Fibroblast of lung (primary cell): ENCODE measurements at regions not wholly inside any gene's neighbourhood (a gene's known extent, or its start where the extent isn't known, plus 50 kb on each side); places are given as distances from the start of the nearest gene placed in this dataset.

Experiments used
- DNase-seq, 2 donors: peaks; one replicate each; pipeline versions ENCODE4 v3.0.0 to v3.0.0-alpha.2; 2010; ENCODE audit warnings: low read depth in 2 of 2
- H2AFZ ChIP-seq: 2 replicates; pipeline ENCODE4 v1.5.1; 2012; ENCODE audit warnings: low read length, control low read depth, inconsistent platforms
- H3K27ac ChIP-seq: 2 replicates; pipeline ENCODE4 v1.5.1; 2011; ENCODE audit warnings: low read length, control low read depth; ENCODE audit not compliant: insufficient read depth
- H3K27me3 ChIP-seq: 2 replicates; pipeline ENCODE4 v1.5.1; 2011; ENCODE audit warnings: mild to moderate bottlenecking, low read length; ENCODE audit not compliant: control insufficient read depth, insufficient read depth
- H3K36me3 ChIP-seq: 2 replicates; pipeline ENCODE4 v1.5.1; 2011; ENCODE audit warnings: low read length; ENCODE audit not compliant: control insufficient read depth, insufficient read depth
- H3K4me1 ChIP-seq: 2 replicates; pipeline ENCODE4 v1.5.1; 2011; ENCODE audit warnings: low read length; ENCODE audit not compliant: control insufficient read depth, insufficient read depth; ENCODE audit errors: extremely low read depth
- H3K4me2 ChIP-seq: 2 replicates; pipeline ENCODE4 v1.5.1; 2011; ENCODE audit warnings: low read length, control low read depth; ENCODE audit not compliant: insufficient read depth; ENCODE audit errors: extremely low read depth
- H3K4me3 ChIP-seq, 4 experiments: fragments of 200-600 bp in 1 of 4; sonication (generic) in 1 of 4; replicated peaks in 1 of 4; 2 replicates each; pipeline ENCODE4 v1.5.1; 2011 to 2016; ENCODE audit warnings: low read length in 4 of 4, low read depth in 3 of 4, mild to moderate bottlenecking in 3 of 4, control low read depth in 2 of 4, inconsistent platforms in 1 of 4, mixed read lengths in 1 of 4; ENCODE audit not compliant: insufficient read depth in 1 of 4; ENCODE audit errors: control extremely low read depth in 1 of 4
- H3K79me2 ChIP-seq: 2 replicates; pipeline ENCODE4 v1.5.1; 2012; ENCODE audit warnings: mild to moderate bottlenecking, low read length, inconsistent platforms; ENCODE audit not compliant: control insufficient read depth, insufficient read depth
- H3K9ac ChIP-seq: 2 replicates; pipeline ENCODE4 v1.5.1; 2011; ENCODE audit warnings: mild to moderate bottlenecking, low read length, control low read depth; ENCODE audit not compliant: insufficient read depth
- H3K9me3 ChIP-seq: 2 replicates; pipeline ENCODE4 v1.5.1; 2012; ENCODE audit warnings: low read depth, low read length; ENCODE audit not compliant: control insufficient read depth, insufficient read depth
- H4K20me1 ChIP-seq: 2 replicates; pipeline ENCODE4 v1.5.1; 2011; ENCODE audit warnings: low read length; ENCODE audit not compliant: control insufficient read depth, insufficient read depth; ENCODE audit errors: extremely low read depth
- CTCF ChIP-seq, 2 donors: IDR thresholded peaks in 1 of 2; conservative IDR thresholded peaks in 1 of 2; 1 replicate in 1 of 2; 2 replicates in 1 of 2; pipeline ENCODE4 v1.5.1; 2011 to 2012; ENCODE audit warnings: low read length in 2 of 2, control low read depth in 1 of 2, inconsistent platforms in 1 of 2, low read depth in 1 of 2, mild to moderate bottlenecking in 1 of 2
- EZH2 ChIP-seq: IDR thresholded peaks from 2 replicates; pipeline ENCODE4 v1.5.1; 2012; ENCODE audit warnings: low read length, control low read depth, mild to moderate bottlenecking; ENCODE audit errors: missing control alignments

- Histone ChIP-seq H4K20me1 (no peaks in the 10 kb centered on the region), H3K27me3 (no peaks in the 10 kb centered on the region), H3K9ac (no peak overlapping the region), H3K4me1 (no peaks in the 10 kb centered on the region), H3K4me2 (no peak overlapping the region), H3K36me3 (no peaks in the 10 kb centered on the region), H3K27ac (no peak overlapping the region), H2AFZ (no peak overlapping the region), H3K79me2 (no peaks in the 10 kb centered on the region), H3K4me3 (no peak overlapping the region), H3K9me3 (no peaks in the 10 kb centered on the region)
- no peak for DNase-seq
- TF ChIP-seq EZH2 (no peak), CTCF (conservative IDR thresholded peaks at IDR 0.05 in 1 of 2, IDR thresholded peaks at IDR 0.05 in 1 of 2; ENCODE audit: low read depth in 1 of 2, low read length in 2 of 2) (no peak)
Observed at GRCh38 chr11:7196396-7197146, 55.1 kb upstream of the SYT9 start.

GRCh38 chr11:7197469-7197868 lies 54.2 kb upstream of the SYT9 start:
- Histone ChIP-seq H3K9me3 (no peaks in the 10 kb centered on the region), H3K4me3 (no peak overlapping the region), H3K79me2 (no peaks in the 10 kb centered on the region), H3K36me3 (no peaks in the 10 kb centered on the region), H2AFZ (no peak overlapping the region), H3K27me3 (no peaks in the 10 kb centered on the region), H4K20me1 (no peaks in the 10 kb centered on the region), H3K9ac (no peak overlapping the region), H3K4me1 (no peaks in the 10 kb centered on the region), H3K27ac (no peak overlapping the region), H3K4me2 (no peak overlapping the region)
- no peak for DNase-seq
- no peak for TF ChIP-seq CTCF (conservative IDR thresholded peaks at IDR 0.05 in 1 of 2, IDR thresholded peaks at IDR 0.05 in 1 of 2; ENCODE audit: low read depth in 1 of 2, low read length in 2 of 2)
- TF ChIP-seq EZH2 = no peak
